ENCODE measurements at regions not wholly inside any gene's neighbourhood (a gene's known extent, or its start where the extent isn't known, plus 50 kb on each side); places are given as distances from the start of the nearest gene placed in this dataset.

DNA sequence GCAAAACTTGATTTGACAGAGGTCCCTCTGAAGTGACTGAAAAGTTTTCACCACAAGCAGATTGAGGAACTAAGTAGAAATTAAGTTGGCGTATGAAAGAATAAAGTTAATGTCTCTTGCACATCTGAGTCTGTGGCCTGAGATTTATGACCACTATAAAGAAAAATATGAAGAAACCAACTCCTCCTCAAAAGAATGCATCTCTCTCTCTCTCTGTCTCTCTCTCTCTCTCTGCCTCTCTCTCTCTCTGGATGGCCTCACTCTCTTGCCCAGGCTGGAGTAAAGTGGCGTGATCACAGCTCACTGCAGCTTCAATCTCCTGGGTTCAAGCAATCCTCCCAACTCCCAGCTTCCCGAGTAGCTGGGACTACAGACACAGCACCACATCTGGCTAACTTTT lies 55.2 kb downstream of the RPL22L1 start:
- H3K4me3 ChIP-seq (ENCODE audit: low read depth, low read length): no peak overlapping the region
- TF ChIP-seq CTCF (IDR thresholded peaks at IDR 0.05; ENCODE audit: insufficient read depth, low read depth, low read length): no peak
- peak; percentile 36 for DNase-seq (ENCODE audit: low read depth)

DNA sequence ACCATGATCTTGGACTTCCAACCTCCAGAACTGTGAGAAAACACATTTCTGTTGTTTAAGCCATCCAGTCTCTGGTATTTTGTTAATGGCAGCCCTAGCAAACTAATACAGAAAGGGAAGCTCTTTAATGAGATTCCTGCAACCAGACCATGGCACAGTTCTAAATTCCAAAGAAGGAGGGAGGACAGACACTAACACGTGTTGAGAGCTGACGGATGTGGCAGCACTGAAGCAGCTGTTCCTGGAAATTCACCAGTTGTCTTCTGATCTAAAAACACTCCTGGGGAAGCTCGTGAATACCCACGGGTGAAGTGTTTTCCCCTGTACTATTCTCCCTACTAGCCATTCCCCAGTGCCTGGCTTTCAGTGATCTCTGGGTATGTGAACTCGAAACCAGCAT lies 56.7 kb downstream of the RPL22L1 start:
- no peak for DNase-seq (ENCODE audit: low read depth)
- no peak for TF ChIP-seq CTCF (IDR thresholded peaks at IDR 0.05; ENCODE audit: insufficient read depth, low read depth, low read length)
- H3K4me3 ChIP-seq (ENCODE audit: low read depth, low read length): no peak overlapping the region

GRCh38 chr3:170811928-170812591 lies 57.9 kb downstream of the RPL22L1 start:
- peak; percentile 92 for TF ChIP-seq CTCF (IDR thresholded peaks at IDR 0.05; ENCODE audit: insufficient read depth, low read depth, low read length)
- peak; percentile 95 for DNase-seq (ENCODE audit: low read depth)

DNA sequence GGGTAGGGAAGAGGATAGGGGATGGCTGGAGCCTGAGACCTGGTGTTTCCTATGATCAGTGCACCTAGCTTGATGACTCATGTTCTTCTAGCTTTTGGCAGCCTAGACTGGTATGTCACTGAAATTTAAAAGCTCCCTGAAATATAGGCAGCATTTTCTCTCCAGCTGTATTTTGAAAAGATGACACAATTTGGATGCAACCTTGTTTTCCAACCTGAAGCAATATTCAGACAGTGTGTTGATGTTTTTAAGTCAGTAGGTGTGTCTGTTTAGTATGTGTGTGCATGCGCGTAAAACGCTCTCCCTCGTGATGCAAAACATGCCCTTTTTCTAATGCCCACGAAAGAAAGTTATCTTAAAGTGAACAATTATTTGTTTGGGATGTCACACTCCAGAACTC lies 58.5 kb downstream of the RPL22L1 start:
- no peak for TF ChIP-seq CTCF (IDR thresholded peaks at IDR 0.05; ENCODE audit: insufficient read depth, low read depth, low read length)
- no peak overlapping the region for H3K4me3 ChIP-seq (ENCODE audit: low read depth, low read length)
- peak; percentile 72 for DNase-seq (ENCODE audit: low read depth)

More at GRCh38 chr3:170811928-170812591, 57.9 kb downstream of the RPL22L1 start:
- no peak overlapping the region for H3K4me3 ChIP-seq (ENCODE audit: low read depth, low read length)

DNA sequence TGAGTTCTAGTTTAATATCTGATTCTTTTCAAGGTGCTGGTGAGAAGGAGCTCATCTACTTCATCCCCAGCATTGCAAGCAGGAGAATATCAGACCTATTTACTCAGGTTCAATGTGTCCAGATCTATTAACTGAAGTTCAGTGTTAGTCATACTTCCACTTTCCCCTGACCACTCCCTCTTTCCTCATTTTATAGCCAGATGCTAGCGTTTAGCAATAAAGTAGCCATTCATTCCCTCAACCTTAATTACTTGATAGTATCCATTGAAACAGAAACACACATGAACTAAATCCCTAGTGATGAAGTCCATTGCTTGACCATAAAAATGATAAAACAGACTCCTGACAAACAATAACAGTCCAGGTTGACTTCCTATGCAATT lies 60.0 kb downstream of the RPL22L1 start:
- peak; percentile 94 for DNase-seq (ENCODE audit: low read depth)
- H3K4me3 ChIP-seq (ENCODE audit: low read depth, low read length): no peak overlapping the region
- TF ChIP-seq CTCF (IDR thresholded peaks at IDR 0.05; ENCODE audit: insufficient read depth, low read depth, low read length): no peak

GRCh38 chr3:170809007-170809974 lies 60.7 kb downstream of the RPL22L1 start:
- peak; percentile 80 for TF ChIP-seq CTCF (IDR thresholded peaks at IDR 0.05; ENCODE audit: insufficient read depth, low read depth, low read length)
- H3K4me3 ChIP-seq (ENCODE audit: low read depth, low read length): no peak overlapping the region
- DNase-seq (ENCODE audit: low read depth): peak; percentile 82
